GM23338 (cell line): ENCODE measurements at regions not wholly inside any gene's neighbourhood (a gene's known extent, or its start where the extent isn't known, plus 50 kb on each side); places are given as distances from the start of the nearest gene placed in this dataset.
A peak's percentile ranks its signal among the peaks of the same experiment; 100 is the strongest.

Source experiments
- ATAC-seq: fragments of 200-7000 bp; cut with Tn5 transposase; 3 replicates; pipeline ENCODE4 v1.9.1; 2020
- DNase-seq: peaks from one replicate; pipeline ENCODE4 v3.0.0-alpha.2; 2015; ENCODE audit warnings: low spot score
- H2AFZ ChIP-seq: fragments of 200-600 bp; sonication (generic); 2 replicates; pipeline ENCODE4 v1.8.0; 2016; ENCODE audit warnings: antibody characterized with exemption, mild to moderate bottlenecking, moderate library complexity
- H3F3A ChIP-seq: fragments of 200-600 bp; sonication (generic); replicated peaks from 2 replicates; pipeline ENCODE4 v1.8.0; 2017; ENCODE audit warnings: antibody characterized with exemption, mixed run types, low read depth
- H3K27ac ChIP-seq: fragments of 200-600 bp; sonication (generic); 2 replicates; pipeline ENCODE4 v1.6.1; 2016; ENCODE audit warnings: low read depth
- H3K27me3 ChIP-seq: fragments of 200-600 bp; sonication (generic); 2 replicates; pipeline ENCODE4 v1.8.0; 2016; ENCODE audit warnings: mild to moderate bottlenecking, mixed run types, moderate library complexity; ENCODE audit not compliant: insufficient read depth
- H3K36me3 ChIP-seq: fragments of 200-600 bp; sonication (generic); 2 replicates; pipeline ENCODE4 v1.8.0; 2016; ENCODE audit warnings: mild to moderate bottlenecking; ENCODE audit not compliant: insufficient read depth
- H3K4me1 ChIP-seq: fragments of 200-600 bp; sonication (generic); 2 replicates; pipeline ENCODE4 v1.8.0; 2016; ENCODE audit warnings: mild to moderate bottlenecking, moderate library complexity; ENCODE audit not compliant: insufficient read depth
- H3K4me2 ChIP-seq: fragments of 200-600 bp; sonication (generic); 2 replicates; pipeline ENCODE4 v1.7.1; 2017; ENCODE audit warnings: mixed run types
- H3K4me3 ChIP-seq: fragments of 200-600 bp; sonication (generic); 2 replicates; pipeline ENCODE4 v1.6.1; 2016; ENCODE audit warnings: mixed run types
- H3K79me2 ChIP-seq: fragments of 200-600 bp; sonication (generic); replicated peaks from 2 replicates; pipeline ENCODE4 v1.8.0; 2017; ENCODE audit warnings: mild to moderate bottlenecking; ENCODE audit not compliant: insufficient read depth
- H3K9me2 ChIP-seq: fragments of 200-600 bp; sonication (generic); 2 replicates; pipeline ENCODE4 v1.8.0; 2017; ENCODE audit not compliant: insufficient read depth
- H4K20me1 ChIP-seq: fragments of 200-600 bp; sonication (generic); replicated peaks from 2 replicates; pipeline ENCODE4 v1.8.0; 2017; ENCODE audit warnings: mild to moderate bottlenecking; ENCODE audit not compliant: insufficient read depth
- H3K27ac Mint-ChIP-seq: 2 replicates; pipeline ENCODE4 v1.8.0; 2020; ENCODE audit warnings: inconsistent platforms, mild to moderate bottlenecking, moderate library complexity, mixed read lengths
- H3K27me3 Mint-ChIP-seq: 3 replicates; pipeline ENCODE4 v1.8.0; 2022; ENCODE audit warnings: low read depth, mild to moderate bottlenecking, moderate library complexity, mixed read lengths, inconsistent platforms; ENCODE audit not compliant: insufficient read depth, poor library complexity
- H3K36me3 Mint-ChIP-seq: 3 replicates; pipeline ENCODE4 v1.8.0; 2021; ENCODE audit warnings: low read depth, mild to moderate bottlenecking, inconsistent platforms, moderate library complexity, mixed read lengths
- H3K4me1 Mint-ChIP-seq: 3 replicates; pipeline ENCODE4 v1.8.0; 2020; ENCODE audit warnings: mild to moderate bottlenecking, inconsistent platforms, mixed read lengths
- H3K4me3 Mint-ChIP-seq: 3 replicates; pipeline ENCODE4 v1.8.0; 2021; ENCODE audit warnings: moderate library complexity, mild to moderate bottlenecking, inconsistent platforms, mixed read lengths
- H3K9me3 Mint-ChIP-seq: 3 replicates; pipeline ENCODE4 v1.8.0; 2020; ENCODE audit warnings: moderate library complexity, mild to moderate bottlenecking, inconsistent platforms, mixed read lengths
- CREB1 ChIP-seq: fragments of 250-450 bp; sonication (Bioruptor Pico); IDR thresholded peaks from 2 replicates; pipeline ENCODE4 v1.5.0; 2020; ENCODE audit warnings: low read depth, mild to moderate bottlenecking, moderate library complexity
- CTCF ChIP-seq, 2 experiments: fragments of 200-600 bp in 1 of 2; sonication (generic) in 1 of 2; conservative IDR thresholded peaks; 2 replicates each; pipeline versions ENCODE4 v1.5.1 to v1.6.1; 2016 to 2017; ENCODE audit warnings: antibody characterized with exemption in 2 of 2, low read depth in 2 of 2, mild to moderate bottlenecking in 2 of 2, moderate library complexity in 1 of 2
- ETS1 ChIP-seq: IDR thresholded peaks from 2 replicates; pipeline ENCODE4 v1.6.1; 2016; ENCODE audit warnings: antibody characterized with exemption
- EZH2 ChIP-seq: fragments of 200-600 bp; sonication (generic); IDR thresholded peaks from one replicate; pipeline ENCODE4 v1.8.0; 2017; ENCODE audit warnings: antibody characterized with exemption, mild to moderate bottlenecking, low read depth; ENCODE audit not compliant: unreplicated experiment
- EZH2phosphoT487 ChIP-seq: fragments of 200-600 bp; sonication (generic); IDR thresholded peaks from one replicate; pipeline ENCODE4 v1.8.1; 2018; ENCODE audit warnings: antibody characterized with exemption; ENCODE audit not compliant: unreplicated experiment
- POLR2AphosphoS5 ChIP-seq: IDR thresholded peaks from 2 replicates; pipeline ENCODE4 v1.6.1; 2016; ENCODE audit warnings: antibody characterized with exemption, low read depth
- REST ChIP-seq: IDR thresholded peaks from one replicate; pipeline ENCODE4 v1.6.1; 2018; ENCODE audit warnings: antibody characterized with exemption; ENCODE audit not compliant: unreplicated experiment
- STAT1 ChIP-seq: IDR thresholded peaks from one replicate; pipeline ENCODE4 v1.6.1; 2016; ENCODE audit warnings: antibody characterized with exemption; ENCODE audit not compliant: unreplicated experiment
- ZNF331 ChIP-seq: fragments of 250-450 bp; sonication (Bioruptor Pico); IDR thresholded peaks from 2 replicates; pipeline ENCODE4 v1.5.0; 2020; ENCODE audit warnings: low read depth, mild to moderate bottlenecking, moderate library complexity

GRCh38 chr5:169426784-169427183, 125.8 kb upstream of the SLIT3 start:
- H3K9me3 Mint-ChIP-seq: no peaks in the 10 kb centered on the region
- Histone ChIP-seq H3K4me2 (no peak overlapping the region), H4K20me1 (no peaks in the 10 kb centered on the region), H3K4me3 (no peak overlapping the region), H3K36me3 (no peaks in the 10 kb centered on the region), H3K9me2 (no peaks in the 10 kb centered on the region), H3K27ac (no peak overlapping the region), H3K27me3 (no peaks in the 10 kb centered on the region), H2AFZ (no peak overlapping the region; the same call in 1 of the 2 replicates), H3F3A (no peaks in the 10 kb centered on the region), H3K79me2 (no peaks in the 10 kb centered on the region), H3K4me1 (peaks cover 17% of the 10 kb centered on the region)
- TF ChIP-seq ZNF331 (no peak), CREB1 (CRISPR knock-in tag) (no peak), EZH2phosphoT487 (no peak), POLR2AphosphoS5 (no peak), REST (no peak), ETS1 (no peak), STAT1 (no peak)
- H3K4me1 Mint-ChIP-seq: peaks cover 24% of the 10 kb centered on the region
- H3K27ac Mint-ChIP-seq: no peak overlapping the region
- DNase-seq (peak; percentile 67), ATAC-seq (peak; percentile 86)
- H3K4me3 Mint-ChIP-seq: no peak overlapping the region
- H3K36me3 Mint-ChIP-seq: no peaks in the 10 kb centered on the region
- no peaks in the 10 kb centered on the region for H3K27me3 Mint-ChIP-seq

GRCh38 chr5:169424670-169425378, 123.9 kb upstream of the SLIT3 start:
- Histone ChIP-seq H3K4me1 (peaks cover 17% of the 10 kb centered on the region), H3K27ac (no peak overlapping the region)
- H3K4me3 Mint-ChIP-seq: no peak overlapping the region
- TF ChIP-seq EZH2 (no peak), STAT1 (no peak), POLR2AphosphoS5 (no peak), EZH2phosphoT487 (no peak), REST (no peak), ZNF331 (no peak), CREB1 (CRISPR knock-in tag) (no peak), CTCF (conservative IDR thresholded peaks at IDR 0.05; ENCODE audit: low read depth in 2 of 2) (no peak)

More at GRCh38 chr5:169424670-169425378, 123.9 kb upstream of the SLIT3 start:
- ATAC-seq (no peak; the same call in 1 of the 3 replicates), DNase-seq (no peak)
- Histone ChIP-seq H3K27me3 (no peaks in the 10 kb centered on the region), H3F3A (no peaks in the 10 kb centered on the region), H4K20me1 (no peaks in the 10 kb centered on the region), H3K4me2 (peak overlapping the region; percentile 48), H3K79me2 (no peaks in the 10 kb centered on the region), H3K9me2 (0 out of 2 replicates have a peak, but pooled peaks cover 3% of the 10 kb centered on the region), H2AFZ (peak overlapping the region; percentile 38; the same call in 1 of the 2 replicates), H3K4me3 (no peak overlapping the region), H3K36me3 (no peaks in the 10 kb centered on the region)
- H3K27me3 Mint-ChIP-seq: no peaks in the 10 kb centered on the region
- no peak overlapping the region; the same call in 1 of the 2 replicates for H3K27ac Mint-ChIP-seq
- H3K4me1 Mint-ChIP-seq: peaks cover 24% of the 10 kb centered on the region
- H3K36me3 Mint-ChIP-seq: no peaks in the 10 kb centered on the region
- no peaks in the 10 kb centered on the region for H3K9me3 Mint-ChIP-seq
